ENCODE measurements at regions not wholly inside any gene's neighbourhood (a gene's known extent, or its start where the extent isn't known, plus 50 kb on each side); places are given as distances from the start of the nearest gene placed in this dataset.

GRCh38 chrX:46072791-46073190 lies 472.4 kb downstream of the ZNF674 start:
- no peak overlapping the region for H3K4me3 ChIP-seq (ENCODE audit: low read depth, low read length)
- no peak for DNase-seq (ENCODE audit: low read depth)
- TF ChIP-seq CTCF (IDR thresholded peaks at IDR 0.05; ENCODE audit: insufficient read depth, low read depth, low read length) = no peak

- H3K4me3 ChIP-seq (ENCODE audit: low read depth, low read length) = no peak overlapping the region
- DNase-seq (ENCODE audit: low read depth) = no peak
- TF ChIP-seq CTCF (IDR thresholded peaks at IDR 0.05; ENCODE audit: insufficient read depth, low read depth, low read length) = no peak
Measured at GRCh38 chrX:46072372-46072771, 472.8 kb downstream of the ZNF674 start.

- DNase-seq (ENCODE audit: low read depth) = no peak
- no peak overlapping the region for H3K4me3 ChIP-seq (ENCODE audit: low read depth, low read length)
- no peak for TF ChIP-seq CTCF (IDR thresholded peaks at IDR 0.05; ENCODE audit: insufficient read depth, low read depth, low read length)
Measured at GRCh38 chrX:46070421-46070820, 474.8 kb downstream of the ZNF674 start.

GRCh38 chrX:46059316-46059715 lies 485.9 kb downstream of the ZNF674 start:
- no peak overlapping the region for H3K4me3 ChIP-seq (ENCODE audit: low read depth, low read length)
- TF ChIP-seq CTCF (IDR thresholded peaks at IDR 0.05; ENCODE audit: insufficient read depth, low read depth, low read length) = no peak
- no peak for DNase-seq (ENCODE audit: low read depth)

- DNase-seq (ENCODE audit: low read depth) = peak; percentile 1
- TF ChIP-seq CTCF (IDR thresholded peaks at IDR 0.05; ENCODE audit: insufficient read depth, low read depth, low read length) = no peak
- H3K4me3 ChIP-seq (ENCODE audit: low read depth, low read length) = no peak overlapping the region
Measured at GRCh38 chrX:46044486-46044885, 500.7 kb downstream of the ZNF674 start.

- DNase-seq (ENCODE audit: low read depth) = no peak
- TF ChIP-seq CTCF (IDR thresholded peaks at IDR 0.05; ENCODE audit: insufficient read depth, low read depth, low read length) = no peak
- H3K4me3 ChIP-seq (ENCODE audit: low read depth, low read length) = no peak overlapping the region
Measured at GRCh38 chrX:46040001-46040400, 505.2 kb downstream of the ZNF674 start.

- no peak for TF ChIP-seq CTCF (IDR thresholded peaks at IDR 0.05; ENCODE audit: insufficient read depth, low read depth, low read length)
- DNase-seq (ENCODE audit: low read depth) = no peak
Measured at GRCh38 chrX:46039526-46039925, 505.7 kb downstream of the ZNF674 start.

More at GRCh38 chrX:46039526-46039925, 505.7 kb downstream of the ZNF674 start:
- no peak overlapping the region for H3K4me3 ChIP-seq (ENCODE audit: low read depth, low read length)
